Astrocyte of the spinal cord (primary cell): ENCODE measurements at regions not wholly inside any gene's neighbourhood (a gene's known extent, or its start where the extent isn't known, plus 50 kb on each side); places are given as distances from the start of the nearest gene placed in this dataset.

ENCODE experiments used
- DNase-seq: peaks from one replicate; pipeline ENCODE4 v3.0.0; 2011; ENCODE audit warnings: low read depth, low spot score
- H3K4me3 ChIP-seq: 2 replicates; pipeline ENCODE4 v1.5.1; 2011; ENCODE audit warnings: low read depth, mild to moderate bottlenecking, low read length, moderate library complexity
- CTCF ChIP-seq: IDR thresholded peaks from 2 replicates; pipeline ENCODE4 v1.5.1; 2012; ENCODE audit warnings: low read depth, mild to moderate bottlenecking, low read length, inconsistent platforms
- in situ Hi-C: cut with HindIII; loops from 2 replicates; pipeline ENCODE4 v1.10.0; 2017; ENCODE audit warnings: low sequenced_read_pairs

- peak; percentile 83 for TF ChIP-seq CTCF
- peak; percentile 79 for DNase-seq
- in situ Hi-C loops: no loop called here
- H3K4me3 ChIP-seq: no peak overlapping the region
Measured at GRCh38 chr7:94087664-94088352, 83.7 kb upstream of the BET1 start.

- peak; percentile 30 for DNase-seq
- no peak overlapping the region for H3K4me3 ChIP-seq
- no peak for TF ChIP-seq CTCF
- in situ Hi-C loops: no loop called here
Measured at GRCh38 chr7:94088560-94088959, 84.4 kb upstream of the BET1 start.

GRCh38 chr7:94089806-94090205 is 85.7 kb upstream of the BET1 start:
- TF ChIP-seq CTCF: no peak

GRCh38 chr7:94092980-94093379 is 88.8 kb upstream of the BET1 start:
- H3K4me3 ChIP-seq: no peak overlapping the region
- TF ChIP-seq CTCF: no peak
- in situ Hi-C loops: no loop called here
- DNase-seq: no peak

More at GRCh38 chr7:94089806-94090205, 85.7 kb upstream of the BET1 start:
- no peak overlapping the region for H3K4me3 ChIP-seq
- DNase-seq: no peak
- in situ Hi-C loops: no loop called here

- no peak for TF ChIP-seq CTCF
Measured at GRCh38 chr7:94094298-94094697, 90.1 kb upstream of the BET1 start.

GRCh38 chr7:94095316-94096009 is 91.3 kb upstream of the BET1 start:
- no peak overlapping the region for H3K4me3 ChIP-seq
- TF ChIP-seq CTCF: no peak
- DNase-seq: no peak
- in situ Hi-C loops: no loop called here

More at GRCh38 chr7:94094298-94094697, 90.1 kb upstream of the BET1 start:
- H3K4me3 ChIP-seq: no peak overlapping the region
- DNase-seq: no peak
- in situ Hi-C loops: no loop called here
